Endodermal cell (in vitro differentiated cells): ENCODE measurements at regions not wholly inside any gene's neighbourhood (a gene's known extent, or its start where the extent isn't known, plus 50 kb on each side); places are given as distances from the start of the nearest gene placed in this dataset.

Source experiments
- DNase-seq: peaks from one replicate; pipeline ENCODE4 v3.0.0-alpha.2; 2017
- H3K27ac ChIP-seq: 2 replicates; pipeline ENCODE4 v1.5.1; 2013; ENCODE audit warnings: mild to moderate bottlenecking, low read depth, low read length, moderate library complexity
- H3K27me3 ChIP-seq: 2 replicates; pipeline ENCODE4 v1.6.1; 2013; ENCODE audit warnings: mild to moderate bottlenecking, low read length, moderate library complexity; ENCODE audit not compliant: insufficient read depth, control insufficient read depth, poor library complexity, severe bottlenecking
- H3K36me3 ChIP-seq: 2 replicates; pipeline ENCODE4 v1.7.0; 2013; ENCODE audit warnings: mild to moderate bottlenecking, low read length, moderate library complexity; ENCODE audit not compliant: control insufficient read depth, insufficient read depth
- H3K4me1 ChIP-seq: one replicate; pipeline ENCODE4 v1.7.0; 2013; ENCODE audit warnings: low read length; ENCODE audit not compliant: control insufficient read depth, insufficient read depth
- H3K4me3 ChIP-seq: 2 replicates; pipeline ENCODE4 v1.5.1; 2013; ENCODE audit warnings: mild to moderate bottlenecking, low read length, moderate library complexity
- H3K9ac ChIP-seq: 2 replicates; pipeline ENCODE4 v1.6.1; 2013; ENCODE audit warnings: mild to moderate bottlenecking, low read length, moderate library complexity; ENCODE audit not compliant: poor library complexity, severe bottlenecking; ENCODE audit errors: extremely low read depth
- H3K9me3 ChIP-seq: 2 replicates; pipeline ENCODE4 v1.6.1; 2013; ENCODE audit warnings: mild to moderate bottlenecking, low read length, moderate library complexity; ENCODE audit not compliant: control insufficient read depth
- H3K27ac Mint-ChIP-seq: 2 replicates; pipeline ENCODE4 v1.8.0; 2020; ENCODE audit warnings: mixed read lengths
- H3K27me3 Mint-ChIP-seq: 2 replicates; pipeline ENCODE4 v1.8.0; 2021; ENCODE audit warnings: mild to moderate bottlenecking, mixed read lengths; ENCODE audit not compliant: insufficient read depth
- H3K36me3 Mint-ChIP-seq: 2 replicates; pipeline ENCODE4 v1.8.0; 2020; ENCODE audit warnings: low read depth, mixed read lengths
- H3K4me1 Mint-ChIP-seq: 2 replicates; pipeline ENCODE4 v1.8.0; 2020; ENCODE audit warnings: mixed read lengths
- H3K4me3 Mint-ChIP-seq: 2 replicates; pipeline ENCODE4 v1.8.0; 2020; ENCODE audit warnings: mild to moderate bottlenecking, moderate library complexity, mixed read lengths
- H3K9me3 Mint-ChIP-seq: 2 replicates; pipeline ENCODE4 v1.8.0; 2020; ENCODE audit warnings: mild to moderate bottlenecking, mixed read lengths
- WGBS, 2 experiments: methylation state at CpG; one replicate each; pipeline versions ENCODE4 v1.1.5 to v1.1.7; 2013; ENCODE audit warnings: missing lambda C conversion rate in 2 of 2, mixed read lengths in 1 of 2; ENCODE audit not compliant: insufficient coverage in 1 of 2, insufficient read length in 1 of 2; 5-methylcytosine and 5-hydroxymethylcytosine counted together
- TF ChIP-seq, protein P1 (sequence below): fragments of 200-600 bp; sonication (generic); conservative IDR thresholded peaks from 2 replicates; pipeline ENCODE4 v1.5.0; 2021; ENCODE audit warnings: antibody characterized with exemption, mild to moderate bottlenecking

DNA sequence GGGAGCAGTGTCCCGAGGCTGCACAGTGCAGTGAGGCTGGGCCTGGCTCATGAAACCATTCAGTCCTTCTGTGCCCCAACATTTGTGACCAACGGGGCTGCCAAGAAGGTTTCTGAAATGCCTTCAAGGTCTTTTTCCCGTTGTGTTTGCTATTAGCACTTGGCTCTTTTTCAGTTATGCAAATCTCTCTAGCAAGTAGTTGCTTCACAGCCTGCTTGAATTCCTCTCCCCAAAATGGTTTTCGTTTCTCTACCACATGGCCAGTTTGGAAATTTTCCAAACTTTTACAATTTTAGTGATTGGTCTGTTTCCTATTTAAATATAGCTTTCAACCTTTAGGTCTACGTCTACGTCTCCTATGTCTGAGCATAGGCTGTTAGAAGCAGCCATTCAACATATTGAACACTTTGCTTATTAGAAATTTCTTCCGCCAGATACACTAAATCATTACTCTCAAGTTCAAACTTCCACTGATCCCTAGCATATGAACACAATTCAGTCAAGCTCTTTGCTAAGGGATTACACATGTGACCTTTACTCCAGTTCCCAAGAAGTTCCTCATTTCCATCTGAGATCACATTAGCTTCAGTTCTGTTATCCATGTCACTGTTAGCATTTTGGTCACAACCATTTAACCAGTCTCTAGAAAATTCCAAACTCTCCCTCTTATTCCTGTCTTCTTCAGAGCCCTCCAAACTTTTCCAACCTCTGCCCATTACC, 901.8 kb downstream of the GLUD2 start:
- Mint-ChIP-seq H3K4me1 (no peaks in the 10 kb centered on the region), H3K36me3 (no peaks in the 10 kb centered on the region), H3K27ac (no peak overlapping the region), H3K9me3 (peaks cover 60% of the 10 kb centered on the region), H3K27me3 (no peaks in the 10 kb centered on the region), H3K4me3 (no peak overlapping the region)
- H3K27ac ChIP-seq: no peak overlapping the region
- no peak overlapping the region for H3K4me3 ChIP-seq
- H3K27me3 ChIP-seq: no peaks in the 10 kb centered on the region
- TF ChIP-seq, protein P1, sequence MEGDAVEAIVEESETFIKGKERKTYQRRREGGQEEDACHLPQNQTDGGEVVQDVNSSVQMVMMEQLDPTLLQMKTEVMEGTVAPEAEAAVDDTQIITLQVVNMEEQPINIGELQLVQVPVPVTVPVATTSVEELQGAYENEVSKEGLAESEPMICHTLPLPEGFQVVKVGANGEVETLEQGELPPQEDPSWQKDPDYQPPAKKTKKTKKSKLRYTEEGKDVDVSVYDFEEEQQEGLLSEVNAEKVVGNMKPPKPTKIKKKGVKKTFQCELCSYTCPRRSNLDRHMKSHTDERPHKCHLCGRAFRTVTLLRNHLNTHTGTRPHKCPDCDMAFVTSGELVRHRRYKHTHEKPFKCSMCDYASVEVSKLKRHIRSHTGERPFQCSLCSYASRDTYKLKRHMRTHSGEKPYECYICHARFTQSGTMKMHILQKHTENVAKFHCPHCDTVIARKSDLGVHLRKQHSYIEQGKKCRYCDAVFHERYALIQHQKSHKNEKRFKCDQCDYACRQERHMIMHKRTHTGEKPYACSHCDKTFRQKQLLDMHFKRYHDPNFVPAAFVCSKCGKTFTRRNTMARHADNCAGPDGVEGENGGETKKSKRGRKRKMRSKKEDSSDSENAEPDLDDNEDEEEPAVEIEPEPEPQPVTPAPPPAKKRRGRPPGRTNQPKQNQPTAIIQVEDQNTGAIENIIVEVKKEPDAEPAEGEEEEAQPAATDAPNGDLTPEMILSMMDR: no peak
- H3K9me3 ChIP-seq: peaks cover 23% of the 10 kb centered on the region
- H3K4me1 ChIP-seq: no peaks in the 10 kb centered on the region
- no peaks in the 10 kb centered on the region for H3K36me3 ChIP-seq
- no peak for DNase-seq
- 78 to 100% methylated on average over 1 to 7 of the region's 7 CpGs for WGBS, 2 experiments
- no peak overlapping the region for H3K9ac ChIP-seq

DNA sequence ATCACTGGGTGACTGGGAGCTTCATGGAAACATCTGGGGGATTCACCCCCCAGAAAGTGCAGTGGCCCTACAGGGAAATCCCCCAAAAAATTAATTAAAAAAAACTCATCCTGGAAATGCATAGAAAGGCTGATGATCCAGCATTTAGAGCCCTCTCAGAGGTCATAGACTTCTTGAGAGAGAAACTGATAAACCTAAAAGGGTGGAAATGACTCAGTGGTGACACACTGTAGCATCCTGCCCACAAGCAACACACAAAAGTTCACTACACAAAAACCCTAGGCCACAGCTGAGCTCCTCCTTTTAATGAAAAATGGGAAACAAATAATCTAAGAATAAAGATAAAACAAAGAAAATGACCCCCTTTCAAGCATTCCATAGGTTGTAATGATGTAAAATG, 911.5 kb downstream of the GLUD2 start:
- H3K27me3 ChIP-seq: no peaks in the 10 kb centered on the region
- no peaks in the 10 kb centered on the region for H3K27me3 Mint-ChIP-seq

DNA sequence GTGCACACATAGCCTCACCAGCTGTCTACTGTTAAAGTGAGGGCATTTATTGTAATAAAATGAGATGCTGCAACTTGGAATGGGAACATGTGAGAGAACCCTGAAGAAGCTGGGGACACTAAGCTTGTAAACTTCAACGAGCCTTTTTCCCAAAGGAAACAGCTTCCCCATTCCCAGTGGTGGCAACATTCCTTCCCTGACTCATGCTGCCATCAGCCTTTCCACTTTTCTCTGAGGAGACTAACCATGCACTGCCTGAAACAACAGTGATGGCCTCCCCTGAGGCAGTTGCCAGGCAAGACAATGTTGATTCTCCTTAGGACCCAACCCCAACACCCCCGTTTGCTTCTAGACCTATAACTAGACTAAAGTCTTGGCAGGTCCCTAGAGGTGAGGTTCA, 928.3 kb downstream of the GLUD2 start:
- 94% methylated on average over 2 of the region's 2 CpGs; no CpG with 5 or more reads in 1 of the 2 experiments for WGBS, 2 experiments
- H3K4me1 ChIP-seq: no peaks in the 10 kb centered on the region
- H3K9me3 Mint-ChIP-seq: peaks cover 62% of the 10 kb centered on the region
- TF ChIP-seq, protein P1: no peak
- H3K27ac ChIP-seq: no peak overlapping the region
- no peak overlapping the region for H3K4me3 Mint-ChIP-seq
- no peak overlapping the region for H3K27ac Mint-ChIP-seq
- no peaks in the 10 kb centered on the region for H3K4me1 Mint-ChIP-seq
- no peaks in the 10 kb centered on the region for H3K9me3 ChIP-seq
- no peak overlapping the region for H3K4me3 ChIP-seq
- peaks cover 4% of the 10 kb centered on the region for H3K36me3 Mint-ChIP-seq
- no peaks in the 10 kb centered on the region for H3K27me3 Mint-ChIP-seq
- no peaks in the 10 kb centered on the region for H3K36me3 ChIP-seq
- no peaks in the 10 kb centered on the region for H3K27me3 ChIP-seq
- no peak for DNase-seq
- no peak overlapping the region for H3K9ac ChIP-seq

More for the DNA sequence above, 911.5 kb downstream of the GLUD2 start:
- H3K27ac ChIP-seq: no peak overlapping the region
- no peak for DNase-seq
- no peak overlapping the region for H3K27ac Mint-ChIP-seq
- H3K36me3 ChIP-seq: no peaks in the 10 kb centered on the region
- peaks cover 70% of the 10 kb centered on the region for H3K9me3 Mint-ChIP-seq
- H3K9me3 ChIP-seq: peaks cover 58% of the 10 kb centered on the region
- TF ChIP-seq, protein P1: no peak
- no peaks in the 10 kb centered on the region for H3K4me1 Mint-ChIP-seq
- peaks cover 15% of the 10 kb centered on the region for H3K36me3 Mint-ChIP-seq
- H3K9ac ChIP-seq: no peak overlapping the region
- no peaks in the 10 kb centered on the region for H3K4me1 ChIP-seq
- peak overlapping the region; percentile 35 for H3K4me3 ChIP-seq
- H3K4me3 Mint-ChIP-seq: no peak overlapping the region
